Liver (tissue), 8 donors: ENCODE measurements at regions not wholly inside any gene's neighbourhood (a gene's known extent, or its start where the extent isn't known, plus 50 kb on each side); places are given as distances from the start of the nearest gene placed in this dataset.

ENCODE experiments used
- DNase-seq: peaks from one replicate; pipeline ENCODE4 v3.0.0-alpha.2; 2017; ENCODE audit warnings: low spot score
- H3K27ac ChIP-seq, 2 donors: one replicate each; pipeline ENCODE4 v1.7.0; 2013; ENCODE audit warnings: inconsistent platforms in 2 of 2, low read length in 2 of 2, control low read depth in 1 of 2, low read depth in 1 of 2, mild to moderate bottlenecking in 1 of 2
- H3K27me3 ChIP-seq, 4 donors: one replicate each; pipeline versions ENCODE4 v1.6.1 to v1.7.0; 2013; ENCODE audit warnings: low read length in 3 of 4, inconsistent platforms in 1 of 4, mild to moderate bottlenecking in 1 of 4, moderate library complexity in 1 of 4; ENCODE audit not compliant: control insufficient read depth in 4 of 4, insufficient read depth in 4 of 4
- H3K36me3 ChIP-seq, 4 donors: one replicate each; pipeline versions ENCODE4 v1.6.1 to v1.7.0; 2013; ENCODE audit warnings: low read length in 3 of 4, mild to moderate bottlenecking in 3 of 4, low read depth in 1 of 4, moderate library complexity in 1 of 4; ENCODE audit not compliant: control insufficient read depth in 4 of 4, insufficient read depth in 3 of 4
- H3K4me1 ChIP-seq, 4 donors: one replicate each; pipeline versions ENCODE4 v1.6.1 to v1.7.0; 2013; ENCODE audit warnings: low read length in 3 of 4, mild to moderate bottlenecking in 3 of 4, moderate library complexity in 1 of 4; ENCODE audit not compliant: control insufficient read depth in 4 of 4, insufficient read depth in 4 of 4
- H3K4me3 ChIP-seq, 3 donors: one replicate each; pipeline versions ENCODE4 v1.6.1 to v1.7.0; 2013; ENCODE audit warnings: low read length in 3 of 3, control low read depth in 1 of 3, low read depth in 1 of 3, mild to moderate bottlenecking in 1 of 3
- H3K9ac ChIP-seq, 2 donors: one replicate each; pipeline ENCODE4 v1.7.0; 2013; ENCODE audit warnings: low read length in 2 of 2, mild to moderate bottlenecking in 2 of 2, moderate library complexity in 2 of 2, control low read depth in 1 of 2, low read depth in 1 of 2
- H3K9me3 ChIP-seq, 4 donors: one replicate each; pipeline versions ENCODE4 v1.6.1 to v1.7.0; 2013; ENCODE audit warnings: low read length in 3 of 4; ENCODE audit not compliant: control insufficient read depth in 4 of 4
- CTCF ChIP-seq: fragments of 150-350 bp; IDR thresholded peaks from 2 replicates; pipeline ENCODE4 v1.5.1; 2017; ENCODE audit warnings: improper control_type of control experiment, low read depth, low read length; ENCODE audit not compliant: missing input control
- EGR1 ChIP-seq, 2 donors: IDR thresholded peaks; 2 replicates each; pipeline ENCODE4 v1.6.1; 2016 to 2018; ENCODE audit warnings: antibody characterized with exemption in 2 of 2, low read depth in 2 of 2
- FOXA1 ChIP-seq: IDR thresholded peaks from 2 replicates; pipeline ENCODE4 v1.6.1; 2016; ENCODE audit warnings: antibody characterized with exemption
- FOXA2 ChIP-seq: IDR thresholded peaks from 2 replicates; pipeline ENCODE4 v1.6.1; 2016; ENCODE audit warnings: antibody characterized with exemption
- HNF4A ChIP-seq, 2 donors: conservative IDR thresholded peaks; 2 replicates each; pipeline ENCODE4 v1.6.1; 2016; ENCODE audit warnings: antibody characterized with exemption in 2 of 2, mild to moderate bottlenecking in 2 of 2
- HNF4G ChIP-seq: IDR thresholded peaks from 2 replicates; pipeline ENCODE4 v1.6.1; 2016; ENCODE audit warnings: antibody characterized with exemption
- JUND ChIP-seq, 2 donors: IDR thresholded peaks; 2 replicates each; pipeline ENCODE4 v1.6.1; 2016; ENCODE audit warnings: antibody characterized with exemption in 2 of 2
- NR2F2 ChIP-seq: IDR thresholded peaks from 2 replicates; pipeline ENCODE4 v1.6.1; 2016; ENCODE audit warnings: antibody characterized with exemption
- RAD21 ChIP-seq, 2 donors: IDR thresholded peaks; 2 replicates each; pipeline ENCODE4 v1.6.1; 2016; ENCODE audit warnings: antibody characterized with exemption in 2 of 2, mild to moderate bottlenecking in 2 of 2
- RXRA ChIP-seq, 2 donors: IDR thresholded peaks; 2 replicates each; pipeline ENCODE4 v1.6.1; 2017 to 2018; ENCODE audit warnings: antibody characterized with exemption in 2 of 2, mild to moderate bottlenecking in 1 of 2
- SP1 ChIP-seq: IDR thresholded peaks from 2 replicates; pipeline ENCODE4 v1.6.1; 2018; ENCODE audit warnings: antibody characterized with exemption, mild to moderate bottlenecking
- WGBS: extraction: QIAGEN DNeasy Blood & Tissue Kit; methylation state at CpG from one replicate; pipeline ENCODE4 v1.1.7; 2013; 5-methylcytosine and 5-hydroxymethylcytosine counted together
- TF ChIP-seq, protein P1 (sequence below): IDR thresholded peaks from 2 replicates; pipeline ENCODE4 v1.6.1; 2016; ENCODE audit warnings: antibody characterized with exemption
- TF ChIP-seq, protein P2 (sequence below): IDR thresholded peaks from 2 replicates; pipeline ENCODE4 v1.6.1; 2016; ENCODE audit warnings: antibody characterized with exemption, mild to moderate bottlenecking
- donor health status: healthy.
- donor health status: healthy.
- donor health status: healthy.
- donor health status: healthy.
- donor health status: healthy.

GRCh38 chr9:29514862-29515261 is 1941.6 kb upstream of the C9orf72 start:
- no peak overlapping the region for H3K9ac ChIP-seq
- no peaks in the 10 kb centered on the region for H3K9me3 ChIP-seq
- no peak for DNase-seq
- 54% methylated on average over 8 of the region's 8 CpGs for WGBS
- no peaks in the 10 kb centered on the region for H3K4me1 ChIP-seq
- no peaks in the 10 kb centered on the region for H3K36me3 ChIP-seq
- H3K27me3 ChIP-seq, result no peaks in the 10 kb centered on the region
- TF ChIP-seq, protein P1, sequence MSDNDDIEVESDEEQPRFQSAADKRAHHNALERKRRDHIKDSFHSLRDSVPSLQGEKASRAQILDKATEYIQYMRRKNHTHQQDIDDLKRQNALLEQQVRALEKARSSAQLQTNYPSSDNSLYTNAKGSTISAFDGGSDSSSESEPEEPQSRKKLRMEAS, result no peak
- no peak for TF ChIP-seq HNF4G
- TF ChIP-seq JUND (IDR thresholded peaks at IDR 0.05), result no peak
- no peak for TF ChIP-seq HNF4A (conservative IDR thresholded peaks at IDR 0.05)
- no peak overlapping the region for H3K4me3 ChIP-seq
- no peak overlapping the region for H3K27ac ChIP-seq

DNA sequence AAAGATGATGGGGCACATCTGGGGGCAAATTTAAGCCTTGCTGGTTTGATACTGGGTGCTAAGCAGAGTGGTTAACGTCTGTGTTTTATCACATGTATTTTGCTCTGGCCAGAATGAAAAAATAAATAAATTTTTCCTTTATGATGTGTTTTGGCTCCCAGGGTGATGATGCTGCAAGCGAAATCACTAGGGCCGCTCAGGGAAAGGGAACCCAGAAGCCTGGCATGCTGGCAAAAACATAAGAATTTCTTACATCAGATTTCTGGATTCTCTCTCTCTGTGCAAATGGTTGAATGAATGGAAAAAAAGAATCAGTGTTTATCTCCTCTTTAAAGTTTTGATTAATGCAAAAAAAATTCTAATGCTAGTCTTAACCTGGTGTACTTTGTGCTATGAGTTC is 1975.2 kb upstream of the C9orf72 start:
- no peak for TF ChIP-seq FOXA1
- TF ChIP-seq SP1, result no peak
- TF ChIP-seq FOXA2, result no peak
- TF ChIP-seq, protein P2, sequence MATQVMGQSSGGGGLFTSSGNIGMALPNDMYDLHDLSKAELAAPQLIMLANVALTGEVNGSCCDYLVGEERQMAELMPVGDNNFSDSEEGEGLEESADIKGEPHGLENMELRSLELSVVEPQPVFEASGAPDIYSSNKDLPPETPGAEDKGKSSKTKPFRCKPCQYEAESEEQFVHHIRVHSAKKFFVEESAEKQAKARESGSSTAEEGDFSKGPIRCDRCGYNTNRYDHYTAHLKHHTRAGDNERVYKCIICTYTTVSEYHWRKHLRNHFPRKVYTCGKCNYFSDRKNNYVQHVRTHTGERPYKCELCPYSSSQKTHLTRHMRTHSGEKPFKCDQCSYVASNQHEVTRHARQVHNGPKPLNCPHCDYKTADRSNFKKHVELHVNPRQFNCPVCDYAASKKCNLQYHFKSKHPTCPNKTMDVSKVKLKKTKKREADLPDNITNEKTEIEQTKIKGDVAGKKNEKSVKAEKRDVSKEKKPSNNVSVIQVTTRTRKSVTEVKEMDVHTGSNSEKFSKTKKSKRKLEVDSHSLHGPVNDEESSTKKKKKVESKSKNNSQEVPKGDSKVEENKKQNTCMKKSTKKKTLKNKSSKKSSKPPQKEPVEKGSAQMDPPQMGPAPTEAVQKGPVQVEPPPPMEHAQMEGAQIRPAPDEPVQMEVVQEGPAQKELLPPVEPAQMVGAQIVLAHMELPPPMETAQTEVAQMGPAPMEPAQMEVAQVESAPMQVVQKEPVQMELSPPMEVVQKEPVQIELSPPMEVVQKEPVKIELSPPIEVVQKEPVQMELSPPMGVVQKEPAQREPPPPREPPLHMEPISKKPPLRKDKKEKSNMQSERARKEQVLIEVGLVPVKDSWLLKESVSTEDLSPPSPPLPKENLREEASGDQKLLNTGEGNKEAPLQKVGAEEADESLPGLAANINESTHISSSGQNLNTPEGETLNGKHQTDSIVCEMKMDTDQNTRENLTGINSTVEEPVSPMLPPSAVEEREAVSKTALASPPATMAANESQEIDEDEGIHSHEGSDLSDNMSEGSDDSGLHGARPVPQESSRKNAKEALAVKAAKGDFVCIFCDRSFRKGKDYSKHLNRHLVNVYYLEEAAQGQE, result no peak
- TF ChIP-seq CTCF, result no peak
- TF ChIP-seq NR2F2, result no peak
- TF ChIP-seq RXRA (IDR thresholded peaks at IDR 0.05), result no peak
- no peak for TF ChIP-seq RAD21 (IDR thresholded peaks at IDR 0.05)
- no peak for TF ChIP-seq JUND (IDR thresholded peaks at IDR 0.05)
- TF ChIP-seq, protein P1, result no peak
- no peak for DNase-seq

DNA sequence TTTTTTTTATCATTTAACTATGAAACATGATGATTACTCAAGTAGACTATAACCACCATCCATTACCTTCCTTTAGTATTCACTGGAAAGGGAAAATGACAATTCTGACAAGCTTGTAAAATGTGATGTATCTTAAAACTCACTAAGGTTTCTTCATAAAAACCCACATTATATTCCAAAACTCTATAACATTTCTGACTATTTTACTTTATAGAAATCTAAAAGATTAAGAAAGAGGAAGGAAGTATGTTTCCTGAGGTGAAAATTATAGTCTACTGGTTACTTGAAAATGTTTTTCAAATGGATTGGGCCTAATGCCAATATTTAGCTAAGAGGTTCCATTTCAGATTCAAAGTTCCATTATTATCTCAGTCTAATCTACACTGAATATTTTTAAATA is 1982.2 kb upstream of the C9orf72 start:
- TF ChIP-seq EGR1 (IDR thresholded peaks at IDR 0.05; ENCODE audit: low read depth in 2 of 2), result no peak
- no peaks in the 10 kb centered on the region for H3K4me1 ChIP-seq
- H3K36me3 ChIP-seq, result no peaks in the 10 kb centered on the region
- DNase-seq, result no peak
- no peak overlapping the region for H3K4me3 ChIP-seq
- H3K9ac ChIP-seq, result no peak overlapping the region
- no peak overlapping the region for H3K27ac ChIP-seq
- no peaks in the 10 kb centered on the region for H3K9me3 ChIP-seq
- no peaks in the 10 kb centered on the region for H3K27me3 ChIP-seq

More for the DNA sequence above, 1975.2 kb upstream of the C9orf72 start:
- Histone ChIP-seq H3K27ac (no peak overlapping the region), H3K27me3 (no peaks in the 10 kb centered on the region), H3K9ac (no peak overlapping the region), H3K9me3 (peaks cover 0 to 2% (median 0%) of the 10 kb centered on the region in 4 donors), H3K4me1 (no peaks in the 10 kb centered on the region), H3K4me3 (no peak overlapping the region), H3K36me3 (no peaks in the 10 kb centered on the region)
- 70% methylated on average over 3 of the region's 3 CpGs for WGBS
